ENCODE measurements at regions not wholly inside any gene's neighbourhood (a gene's known extent, or its start where the extent isn't known, plus 50 kb on each side); places are given as distances from the start of the nearest gene placed in this dataset.

GRCh38 chr20:55211481-55211880 lies 736.1 kb downstream of the DOK5 start:
- no peak for TF ChIP-seq POLR2A (IDR thresholded peaks at IDR 0.05; ENCODE audit: low read depth, low read length)
- DNase-seq (ENCODE audit: insufficient read length, low spot score) (no peak), FAIRE-seq (no peak)

GRCh38 chr20:55205665-55206064 lies 730.3 kb downstream of the DOK5 start:
- TF ChIP-seq POLR2A (IDR thresholded peaks at IDR 0.05; ENCODE audit: low read depth, low read length): no peak
- DNase-seq (ENCODE audit: insufficient read length, low spot score): no peak
- peak; percentile 61 for FAIRE-seq

- no peak for FAIRE-seq
- TF ChIP-seq POLR2A (IDR thresholded peaks at IDR 0.05; ENCODE audit: low read depth, low read length): no peak
- DNase-seq (ENCODE audit: insufficient read length, low spot score): no peak
Observed at GRCh38 chr20:55200317-55200716, 724.9 kb downstream of the DOK5 start.

GRCh38 chr20:55194947-55195346 lies 719.6 kb downstream of the DOK5 start:
- no peak for FAIRE-seq
- DNase-seq (ENCODE audit: insufficient read length, low spot score): no peak
- no peak for TF ChIP-seq POLR2A (IDR thresholded peaks at IDR 0.05; ENCODE audit: low read depth, low read length)

GRCh38 chr20:55186228-55186627 lies 710.8 kb downstream of the DOK5 start:
- no peak for TF ChIP-seq POLR2A (IDR thresholded peaks at IDR 0.05; ENCODE audit: low read depth, low read length)
- DNase-seq (ENCODE audit: insufficient read length, low spot score): no peak
- FAIRE-seq: no peak

- FAIRE-seq (no peak), DNase-seq (ENCODE audit: insufficient read length, low spot score) (no peak)
Observed at GRCh38 chr20:55175081-55175480, 699.7 kb downstream of the DOK5 start.

GRCh38 chr20:55174635-55175034 lies 699.2 kb downstream of the DOK5 start:
- no peak for FAIRE-seq
- no peak for DNase-seq (ENCODE audit: insufficient read length, low spot score)
- no peak for TF ChIP-seq POLR2A (IDR thresholded peaks at IDR 0.05; ENCODE audit: low read depth, low read length)

More at GRCh38 chr20:55175081-55175480, 699.7 kb downstream of the DOK5 start:
- no peak for TF ChIP-seq POLR2A (IDR thresholded peaks at IDR 0.05; ENCODE audit: low read depth, low read length)

GRCh38 chr20:55174172-55174571 lies 698.8 kb downstream of the DOK5 start:
- FAIRE-seq (peak; percentile 6), DNase-seq (ENCODE audit: insufficient read length, low spot score) (no peak)
- TF ChIP-seq POLR2A (IDR thresholded peaks at IDR 0.05; ENCODE audit: low read depth, low read length): no peak

GRCh38 chr20:55173601-55174000 lies 698.2 kb downstream of the DOK5 start:
- TF ChIP-seq POLR2A (IDR thresholded peaks at IDR 0.05; ENCODE audit: low read depth, low read length): no peak
- DNase-seq (ENCODE audit: insufficient read length, low spot score) (no peak), FAIRE-seq (no peak)

GRCh38 chr20:55172310-55173002 lies 697.1 kb downstream of the DOK5 start:
- FAIRE-seq: no peak
- no peak for TF ChIP-seq POLR2A (IDR thresholded peaks at IDR 0.05; ENCODE audit: low read depth, low read length)
- DNase-seq (ENCODE audit: insufficient read length, low spot score): no peak

GRCh38 chr20:55166063-55166462 lies 690.7 kb downstream of the DOK5 start:
- DNase-seq (ENCODE audit: insufficient read length, low spot score) (no peak), FAIRE-seq (no peak)
- TF ChIP-seq POLR2A (IDR thresholded peaks at IDR 0.05; ENCODE audit: low read depth, low read length): no peak

- peak; percentile 99 for FAIRE-seq
- DNase-seq (ENCODE audit: insufficient read length, low spot score): no peak
- no peak for TF ChIP-seq POLR2A (IDR thresholded peaks at IDR 0.05; ENCODE audit: low read depth, low read length)
Observed at GRCh38 chr20:55160996-55161395, 685.6 kb downstream of the DOK5 start.

- peak; percentile 33 for DNase-seq (ENCODE audit: insufficient read length, low spot score)
- no peak for TF ChIP-seq POLR2A (IDR thresholded peaks at IDR 0.05; ENCODE audit: low read depth, low read length)
- no peak for FAIRE-seq
Observed at GRCh38 chr20:55160037-55160436, 684.6 kb downstream of the DOK5 start.

- DNase-seq (ENCODE audit: insufficient read length, low spot score) (no peak), FAIRE-seq (peak; percentile 71)
- no peak for TF ChIP-seq POLR2A (IDR thresholded peaks at IDR 0.05; ENCODE audit: low read depth, low read length)
Observed at GRCh38 chr20:55159230-55159629, 683.8 kb downstream of the DOK5 start.

GRCh38 chr20:55158446-55158845 lies 683.1 kb downstream of the DOK5 start:
- no peak for TF ChIP-seq POLR2A (IDR thresholded peaks at IDR 0.05; ENCODE audit: low read depth, low read length)
- DNase-seq (ENCODE audit: insufficient read length, low spot score) (no peak), FAIRE-seq (no peak)
